CMK (cell line): ENCODE measurements at regions not wholly inside any gene's neighbourhood (a gene's known extent, or its start where the extent isn't known, plus 50 kb on each side); places are given as distances from the start of the nearest gene placed in this dataset.
A peak's percentile ranks its signal among the peaks of the same experiment; 100 is the strongest.

Source experiments
- DNase-seq: peaks from one replicate; pipeline ENCODE4 v3.0.0-alpha.2; 2010; ENCODE audit warnings: low read depth

DNA sequence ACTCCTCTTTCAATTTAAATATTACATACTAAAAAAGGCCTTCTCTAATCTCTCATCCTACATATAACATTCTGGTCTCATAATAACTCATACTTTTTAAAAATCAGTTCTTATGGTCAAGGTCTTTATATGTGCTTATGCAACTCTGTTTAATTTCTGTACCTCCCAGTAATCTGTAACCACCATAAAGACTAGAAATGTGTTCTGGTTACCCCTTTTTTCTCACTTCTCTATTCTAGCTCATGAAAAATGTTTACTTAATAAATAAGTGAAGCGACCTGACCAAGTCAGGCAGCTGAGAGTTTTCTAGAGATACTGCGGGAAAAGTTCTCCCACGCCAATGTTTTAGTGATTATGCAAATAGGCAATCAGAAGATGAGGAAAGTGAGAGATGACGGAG lies 548.8 kb upstream of the FAM241A start:
- DNase-seq: no peak

DNA sequence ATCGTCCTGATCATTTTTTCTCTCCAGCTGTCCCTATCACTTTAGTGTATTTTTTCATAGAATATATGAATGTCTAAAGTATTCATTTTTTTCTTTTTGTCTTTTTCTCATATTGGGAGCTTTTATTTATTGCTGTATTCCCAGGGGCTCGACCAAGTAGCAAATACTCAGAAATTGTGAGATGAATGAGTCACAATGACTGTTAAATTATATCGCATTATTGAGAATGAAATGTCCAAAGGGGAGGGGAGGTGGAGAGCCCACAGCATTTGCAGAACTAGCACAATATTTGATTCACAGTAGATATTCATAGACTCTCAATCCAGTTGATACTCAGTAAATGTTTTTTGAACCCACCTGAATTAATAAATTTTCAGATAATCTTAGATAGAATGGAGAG lies 543.6 kb upstream of the FAM241A start:
- DNase-seq: no peak

DNA sequence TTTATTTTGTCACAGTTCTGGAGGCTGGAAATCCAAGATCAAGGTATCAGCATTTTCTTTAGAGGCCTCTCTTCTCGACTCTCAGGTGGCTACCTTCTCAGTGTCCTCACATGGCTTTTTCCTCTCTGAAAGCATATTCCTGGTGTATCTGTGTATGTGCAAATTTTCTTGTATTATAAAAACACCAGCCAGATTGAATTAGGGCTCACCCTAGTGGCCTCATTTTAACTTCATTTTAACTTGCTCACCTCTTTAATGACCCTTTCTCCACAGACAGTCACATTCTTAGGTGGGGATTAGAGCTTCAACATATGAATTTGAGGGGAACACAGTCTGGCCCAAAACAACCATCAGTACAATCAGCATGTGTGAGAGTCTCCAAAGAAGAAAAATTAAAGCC lies 542.4 kb upstream of the FAM241A start:
- no peak for DNase-seq

DNA sequence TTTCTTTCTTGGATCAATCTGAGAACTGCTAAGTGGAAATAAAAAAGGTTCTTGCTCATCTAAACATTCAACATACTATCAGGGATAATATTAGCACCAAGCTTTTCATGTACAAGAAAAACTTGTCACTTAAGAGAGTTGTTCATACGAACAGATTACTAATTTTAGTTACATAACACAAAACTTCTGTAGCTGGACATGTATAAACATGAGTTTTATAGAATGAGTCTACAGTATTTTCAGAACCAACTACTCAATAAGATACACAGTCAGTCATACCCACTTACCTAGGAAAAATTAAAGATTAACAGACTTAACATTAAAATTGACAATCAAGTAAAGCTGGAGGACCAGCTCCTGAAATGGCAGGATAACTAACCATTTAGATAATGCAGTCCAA lies 540.1 kb upstream of the FAM241A start:
- DNase-seq: no peak

DNA sequence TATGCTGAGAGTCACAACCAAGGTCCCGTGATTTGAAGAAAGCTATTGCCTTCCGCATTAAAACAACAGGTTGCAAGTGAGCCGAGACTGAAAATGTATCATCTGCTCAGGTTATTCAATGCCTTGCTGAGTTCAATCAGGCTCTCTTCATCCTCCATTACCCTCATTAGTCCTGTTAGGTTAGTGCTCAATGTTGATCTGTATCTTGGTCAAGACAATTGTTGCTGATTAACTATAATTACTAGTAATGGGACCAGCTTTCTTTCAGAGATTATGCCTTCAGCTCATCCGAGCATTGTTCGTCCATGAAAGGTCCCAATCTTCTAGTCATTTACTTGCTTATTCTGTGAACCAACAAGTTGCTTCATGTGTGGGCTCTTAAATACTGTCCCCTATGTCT lies 534.6 kb upstream of the FAM241A start:
- no peak for DNase-seq

DNA sequence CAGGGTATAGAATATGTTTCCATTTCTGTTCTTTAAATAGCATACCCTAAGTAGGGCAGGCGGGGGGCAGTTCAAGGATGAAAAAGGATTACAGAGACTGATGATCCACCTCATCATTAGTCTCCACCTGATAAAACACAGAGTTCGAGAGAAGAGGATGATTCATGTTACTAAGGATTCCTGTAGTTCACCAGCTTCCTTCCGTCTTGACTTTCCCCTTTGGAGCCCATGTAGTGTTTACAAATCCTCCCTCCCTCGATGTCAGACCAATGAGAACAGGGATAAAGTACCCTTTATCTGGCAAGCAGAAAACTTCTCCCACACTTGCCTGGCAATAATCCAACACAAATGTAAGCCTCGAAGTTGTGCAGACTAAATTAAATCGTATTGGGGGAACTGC lies 526.3 kb upstream of the FAM241A start:
- no peak for DNase-seq

DNA sequence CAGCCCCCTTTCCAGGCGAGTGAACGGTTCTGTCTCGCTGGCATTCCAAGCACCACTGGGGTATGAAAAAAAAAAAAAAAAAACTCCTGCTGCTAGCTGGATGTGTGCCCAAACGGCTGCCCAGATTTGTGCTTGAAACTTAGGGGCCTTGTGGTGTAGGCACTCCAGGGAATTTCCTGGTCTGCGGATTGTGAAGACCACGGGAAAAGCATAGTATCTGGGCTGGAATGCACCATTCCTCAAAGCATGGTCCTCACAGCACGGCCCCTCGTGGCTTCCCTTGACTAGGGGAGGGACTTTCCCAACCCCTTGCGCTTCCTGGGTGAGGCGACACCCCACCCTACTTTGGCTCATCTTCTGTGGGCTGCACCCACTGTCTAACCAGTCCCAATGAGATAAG lies 516.8 kb upstream of the FAM241A start:
- DNase-seq: no peak

DNA sequence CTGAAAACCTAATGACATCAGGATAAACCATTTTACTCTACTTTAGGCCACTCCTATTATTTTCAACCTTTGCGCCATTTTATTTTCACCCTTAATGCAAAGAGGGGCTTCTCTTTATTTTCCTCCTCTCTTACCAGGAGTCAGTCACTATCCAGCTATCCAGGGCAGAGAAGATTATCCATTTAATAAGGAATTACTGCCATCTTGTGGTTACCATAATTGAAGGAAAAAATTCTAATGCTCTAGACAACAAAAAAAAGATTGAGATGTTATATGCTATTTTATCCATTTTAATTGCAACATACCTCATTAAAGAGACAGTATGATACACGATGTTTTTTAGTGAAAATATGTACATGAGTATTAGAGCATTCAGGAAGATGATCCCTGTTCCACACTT lies 514.5 kb upstream of the FAM241A start:
- no peak for DNase-seq

DNA sequence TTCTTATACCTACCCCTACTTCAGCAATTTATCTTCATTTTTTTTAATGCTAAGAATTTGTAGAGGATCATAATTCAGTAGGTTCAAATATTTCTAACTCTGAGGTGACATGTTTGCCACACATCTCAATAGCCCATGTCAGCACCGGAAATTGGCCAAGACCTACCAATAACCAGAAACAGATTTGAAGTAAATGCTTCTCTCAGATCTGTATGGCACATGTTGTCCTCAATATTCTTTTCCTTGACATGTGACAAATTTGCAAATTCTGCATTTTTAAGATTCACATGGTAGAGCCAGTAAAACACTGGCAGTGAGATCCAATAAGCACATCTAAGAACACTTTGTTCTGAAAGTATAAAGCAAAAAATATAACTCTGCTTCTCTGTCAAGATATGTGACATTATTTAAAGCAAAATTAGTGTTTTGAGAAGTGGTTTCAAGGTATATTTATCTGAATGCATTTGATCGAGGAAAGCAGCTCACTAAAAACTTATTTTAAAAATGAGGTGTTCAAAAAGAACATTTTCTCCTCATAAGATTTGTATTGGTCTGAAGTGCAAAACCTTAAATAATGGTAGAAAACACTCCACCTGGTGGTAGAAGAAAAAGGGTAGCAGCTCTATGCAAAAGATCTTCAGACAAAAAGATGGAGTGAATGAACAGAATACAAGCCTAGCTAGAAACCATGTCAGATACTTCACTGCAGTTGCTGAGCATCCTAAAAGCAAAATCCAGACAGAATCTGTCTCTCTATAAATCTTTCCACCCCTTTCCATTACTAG lies 513.8 kb upstream of the FAM241A start:
- DNase-seq: no peak

DNA sequence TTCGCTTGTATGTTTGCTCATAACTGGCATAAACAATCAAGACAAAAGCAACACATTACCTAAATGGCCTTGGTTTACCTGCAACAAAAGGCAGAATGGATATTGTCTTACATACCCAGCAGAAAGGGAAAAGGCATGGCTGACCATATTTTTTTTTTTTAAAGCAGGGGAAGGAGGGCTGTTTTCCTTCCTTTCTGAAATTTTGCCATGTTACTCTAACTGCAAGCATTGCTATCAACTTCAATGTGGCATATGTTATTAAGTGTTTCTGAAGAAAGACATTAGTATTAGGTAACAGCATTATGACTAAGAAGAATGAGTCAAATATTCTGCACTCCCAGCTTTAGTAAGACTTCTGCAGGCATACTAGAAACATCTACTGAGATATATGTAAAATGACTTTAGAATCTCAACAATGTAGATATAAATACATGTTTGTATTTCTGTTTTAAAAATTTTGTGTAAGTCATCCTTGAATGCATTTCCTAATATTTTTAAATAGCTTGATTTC lies 512.6 kb upstream of the FAM241A start:
- DNase-seq: no peak

DNA sequence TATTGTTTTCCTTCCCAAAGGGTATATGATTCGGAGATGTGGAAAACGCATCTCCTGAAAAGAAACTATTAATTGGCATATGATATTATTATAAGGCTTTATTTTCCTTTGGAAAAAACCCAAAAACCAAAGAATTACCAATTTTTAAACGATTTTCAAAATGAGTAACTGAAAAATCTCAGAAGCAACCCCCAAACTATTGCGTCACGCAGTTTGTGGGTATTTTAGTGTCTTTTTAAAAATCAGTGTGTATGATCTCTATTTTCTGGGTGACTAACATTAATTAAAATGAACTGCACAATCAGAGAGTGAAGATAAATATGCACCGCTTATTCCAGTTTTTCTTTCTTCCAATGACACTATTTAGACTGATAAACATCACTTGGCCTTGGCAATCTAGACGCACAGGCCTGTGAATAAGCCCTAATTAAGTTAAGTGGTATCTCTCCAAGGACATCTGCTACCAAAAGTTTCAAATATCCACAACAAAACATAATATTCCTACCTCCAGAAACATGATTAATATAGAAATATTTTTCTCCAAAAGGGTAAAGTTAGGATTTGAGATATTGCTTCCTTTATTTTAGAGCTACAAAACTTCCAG lies 511.5 kb upstream of the FAM241A start:
- DNase-seq: no peak

DNA sequence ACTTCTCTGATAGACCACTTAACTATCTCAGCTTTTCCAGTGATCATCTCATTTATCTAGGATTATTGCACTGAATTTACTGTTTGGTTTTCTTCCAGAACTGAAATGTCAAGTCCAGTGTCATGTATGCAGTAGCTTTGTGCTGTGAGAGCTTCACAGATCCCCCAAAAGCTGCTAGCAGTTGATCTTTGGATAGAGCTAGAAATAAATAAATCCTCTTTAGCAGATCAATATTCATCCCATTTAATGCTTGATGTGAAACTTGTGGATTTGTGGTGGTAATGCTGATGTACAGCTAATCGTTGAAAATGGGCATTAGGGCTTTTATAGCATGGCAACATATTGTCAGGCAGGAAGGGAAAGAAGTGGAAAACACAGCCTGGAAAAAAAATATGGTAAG lies 509.6 kb upstream of the FAM241A start:
- DNase-seq: no peak

DNA sequence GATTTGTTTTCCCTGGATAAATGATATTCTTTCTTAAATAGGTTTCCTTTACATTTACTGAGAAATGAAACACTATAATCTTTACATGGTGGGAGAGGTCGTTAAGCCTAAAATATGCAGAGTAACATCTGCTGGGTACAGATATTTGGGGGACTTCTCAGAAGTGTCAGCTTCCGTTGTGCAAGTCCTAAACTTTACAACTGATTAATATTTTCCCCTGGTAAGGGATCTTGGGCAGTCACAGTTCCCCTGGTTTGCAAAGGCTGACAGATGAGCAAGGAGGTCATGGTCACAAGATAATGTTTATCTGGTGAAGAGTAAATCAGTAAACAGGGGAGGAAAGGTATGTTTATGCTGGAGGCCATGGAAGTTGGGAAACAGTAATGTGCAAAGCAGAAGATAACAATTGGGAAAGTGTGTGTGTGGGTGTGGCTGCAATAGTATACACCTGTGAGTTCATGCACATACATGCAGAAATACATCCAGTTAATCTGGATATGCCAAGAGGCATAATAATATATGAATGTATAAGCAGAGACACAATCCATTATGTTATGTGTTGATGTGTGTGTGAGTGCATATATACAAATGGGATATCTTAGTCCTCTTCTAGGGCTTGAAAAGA lies 508.2 kb upstream of the FAM241A start:
- no peak for DNase-seq

DNA sequence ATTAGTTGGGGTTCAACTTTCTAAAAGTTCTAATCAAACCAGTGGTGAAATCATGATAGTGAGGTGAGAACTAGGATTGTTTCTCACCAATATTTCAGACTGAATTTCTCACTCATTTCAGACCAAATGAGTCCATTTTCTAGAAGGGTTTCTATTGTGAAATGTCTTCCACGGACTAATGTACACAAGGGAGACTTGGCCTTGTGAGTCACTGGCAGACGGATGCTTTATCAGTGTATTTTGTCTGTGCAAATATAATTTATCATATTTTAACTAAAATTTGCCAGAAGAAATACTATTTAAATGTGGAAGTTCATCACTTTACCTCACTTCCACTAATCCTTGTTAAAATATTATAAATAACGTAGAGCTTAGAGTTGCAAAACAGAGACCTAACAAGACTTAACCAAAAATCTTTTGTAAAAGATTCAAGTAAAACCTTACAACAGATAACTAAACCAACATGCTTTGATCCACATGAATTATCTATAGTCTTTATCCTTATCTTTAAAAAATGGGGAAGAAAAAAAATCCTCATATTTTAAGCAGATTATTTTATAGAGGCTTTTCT lies 506.0 kb upstream of the FAM241A start:
- DNase-seq: no peak

DNA sequence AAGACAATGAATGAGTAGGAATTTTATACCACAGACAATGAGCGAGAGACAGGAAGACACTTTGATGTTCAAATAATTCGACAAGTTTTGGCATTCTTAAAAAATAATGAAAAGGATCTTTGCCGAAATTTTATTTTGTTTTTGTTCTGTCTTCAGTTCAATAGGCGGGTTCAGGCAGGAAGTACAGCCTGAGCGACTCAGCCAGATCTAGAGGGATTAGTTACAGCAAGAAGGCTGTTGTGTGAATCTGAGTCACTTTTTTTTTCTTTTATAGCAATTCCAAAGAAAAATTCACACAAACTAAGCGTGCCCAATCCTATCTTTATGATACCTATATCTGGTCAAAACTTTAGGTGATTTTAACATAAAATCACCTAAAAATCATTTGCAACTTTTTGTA lies 505.4 kb upstream of the FAM241A start:
- DNase-seq: no peak

DNA sequence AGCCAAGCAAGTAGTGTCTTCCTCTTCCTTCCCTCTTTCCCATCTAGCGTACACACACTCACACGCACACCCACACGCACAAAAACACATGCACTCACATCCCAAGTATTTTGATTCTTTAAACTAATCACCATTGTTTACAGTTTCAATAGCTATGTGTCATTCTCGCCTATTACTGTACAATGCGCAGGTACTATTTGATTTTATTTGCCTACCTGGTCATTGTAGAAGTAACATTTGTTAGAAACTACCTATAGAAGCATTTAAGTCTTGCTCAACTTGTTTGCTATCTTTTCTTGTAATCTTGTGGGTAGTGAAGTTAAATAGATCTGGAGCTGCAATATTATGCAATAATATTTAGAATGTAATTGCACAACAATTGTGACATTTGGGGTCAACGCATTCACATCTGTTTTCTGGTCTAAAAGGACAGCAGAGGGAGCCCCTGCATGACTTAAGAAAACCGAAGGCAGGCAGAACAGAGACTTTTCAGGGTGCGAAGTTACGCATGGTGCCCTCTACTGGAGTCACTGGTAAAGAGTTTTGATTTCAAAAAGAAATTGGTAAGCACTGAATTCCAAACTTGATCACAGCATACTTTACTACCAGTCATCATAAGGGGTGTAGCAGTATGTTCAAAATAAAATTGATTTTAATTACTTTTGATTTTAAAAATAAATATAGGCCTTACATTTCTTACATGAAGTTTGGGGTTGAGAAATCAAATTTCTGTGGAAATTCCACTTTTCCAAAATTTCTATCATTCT lies 503.3 kb upstream of the FAM241A start:
- peak; percentile 30 for DNase-seq

DNA sequence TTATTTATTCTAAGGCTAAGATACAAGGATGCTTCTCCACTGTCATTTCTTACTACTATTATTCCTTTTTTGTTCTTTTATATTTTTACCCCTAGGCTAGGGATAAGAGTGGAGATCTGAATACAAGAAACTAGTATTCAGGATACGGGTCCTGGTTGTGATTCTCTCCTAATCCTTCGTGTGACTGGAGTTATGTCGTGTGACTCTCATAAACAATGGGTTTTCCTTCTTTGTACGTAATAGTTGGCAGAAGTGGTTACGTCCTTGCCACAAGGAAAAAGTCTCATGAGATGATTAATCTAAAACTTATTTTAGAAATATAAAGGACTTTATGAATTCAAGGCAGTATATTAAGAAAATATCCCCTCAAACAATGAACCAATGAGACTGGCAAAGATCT lies 497.2 kb upstream of the FAM241A start:
- no peak for DNase-seq

DNA sequence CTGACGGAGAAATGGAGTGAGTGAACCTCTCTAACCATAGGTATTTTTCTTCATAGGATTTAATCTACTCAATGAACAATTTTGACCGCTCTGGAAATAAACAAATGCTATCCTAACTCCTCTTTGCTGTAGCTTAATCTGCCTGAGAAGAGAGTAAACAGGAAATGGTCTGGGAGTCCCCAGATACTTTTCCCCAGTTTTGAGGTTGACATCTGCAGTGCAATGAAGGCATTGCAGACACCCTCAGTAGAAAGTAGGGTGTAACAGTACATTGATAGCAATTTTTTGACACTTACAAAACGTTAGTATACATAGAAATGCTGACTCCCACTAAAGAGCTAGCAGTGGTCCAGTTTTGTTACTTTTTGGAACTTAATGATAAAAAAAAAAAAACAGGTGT lies 495.9 kb upstream of the FAM241A start:
- DNase-seq: no peak

DNA sequence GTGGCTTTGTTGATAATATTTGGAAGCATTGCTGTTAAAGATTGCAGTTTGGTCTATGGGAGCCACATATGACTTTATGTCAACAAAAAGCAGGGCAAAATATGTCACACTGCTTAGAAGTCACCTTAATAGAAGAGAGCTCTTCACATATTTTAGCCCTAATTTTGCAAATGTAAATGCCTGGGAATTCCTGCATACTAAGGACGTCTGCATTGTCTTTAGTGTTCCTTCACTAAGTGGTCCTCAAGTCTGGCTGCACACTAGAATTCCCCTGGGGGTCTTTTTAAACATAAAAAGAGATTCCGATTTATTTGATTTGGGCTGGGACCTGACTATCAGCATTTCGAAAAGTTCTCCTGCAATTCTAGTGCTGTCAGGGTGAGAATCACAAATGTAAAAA lies 495.1 kb upstream of the FAM241A start:
- no peak for DNase-seq

DNA sequence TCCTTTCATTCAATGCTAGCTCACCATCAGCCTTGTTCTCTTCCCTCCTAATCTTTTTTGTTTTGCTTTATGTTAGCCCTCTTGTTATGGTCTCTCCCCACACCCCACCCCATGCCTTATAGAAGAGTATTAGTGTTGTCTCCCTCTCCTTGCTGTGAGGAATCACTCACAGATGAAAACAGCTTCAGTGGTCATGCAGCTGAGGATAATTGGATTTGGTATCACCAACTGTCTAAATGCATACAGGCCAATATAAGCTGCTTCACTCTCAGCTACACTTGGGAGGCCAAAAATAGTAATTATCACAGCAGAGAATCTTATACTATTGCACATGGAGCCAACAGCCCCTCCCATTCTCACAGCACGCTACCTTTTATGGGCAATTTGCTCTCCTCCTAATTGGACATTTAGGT lies 494.6 kb upstream of the FAM241A start:
- DNase-seq: no peak

DNA sequence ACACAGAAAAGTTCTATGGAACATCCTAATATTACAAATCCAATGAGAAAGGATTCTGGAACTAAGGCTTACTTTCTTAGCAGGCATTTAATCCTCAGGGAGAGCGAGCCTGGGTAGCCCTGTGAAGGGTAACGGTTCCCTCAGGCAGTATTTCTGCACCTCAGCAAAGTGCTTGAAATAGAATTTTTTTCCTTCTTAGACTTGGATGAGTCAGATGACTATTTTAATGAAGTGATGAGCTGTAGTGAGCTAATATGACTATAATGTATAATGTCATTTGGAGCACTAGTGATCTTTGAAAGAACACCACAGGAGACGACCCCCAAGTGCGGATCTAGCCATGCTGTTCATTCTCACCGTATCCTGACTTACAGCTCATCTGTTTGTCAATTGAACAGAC lies 493.0 kb upstream of the FAM241A start:
- no peak for DNase-seq

DNA sequence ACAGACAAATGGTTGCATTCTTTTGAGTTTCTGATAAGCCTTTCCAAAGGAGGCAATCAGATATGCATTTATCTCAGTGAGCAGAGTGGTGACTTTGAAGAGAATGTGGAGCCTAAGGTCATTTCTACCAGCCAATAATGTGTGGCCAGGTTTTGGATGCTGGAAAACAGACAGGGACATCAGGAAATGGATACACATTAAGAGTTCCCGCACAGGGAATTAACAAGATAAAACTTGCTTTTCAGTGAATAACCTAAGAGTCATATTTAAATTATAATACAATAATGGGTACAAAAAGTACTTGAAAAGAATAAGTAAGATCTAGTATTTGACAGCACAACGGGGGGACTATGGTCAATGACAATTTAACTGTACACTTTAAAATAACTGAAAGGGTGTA lies 492.3 kb upstream of the FAM241A start:
- DNase-seq: no peak
